OCI-LY7 (cell line): ENCODE measurements at regions not wholly inside any gene's neighbourhood (a gene's known extent, or its start where the extent isn't known, plus 50 kb on each side); places are given as distances from the start of the nearest gene placed in this dataset.

Source experiments
- BruUV-seq: library from RNA; stranded (reverse); fragments of 400-500 nt; replicated peaks from 2 replicates; lab custom pipeline; 2021; lab: Mats Ljungman, UMichigan
- CTCF ChIA-PET: fragments of 300-600 bp; sonication (Branson Sonifier 250); formaldehyde crosslinking; loops from one replicate; lab custom pipeline; 2022; ENCODE audit warnings: antibody characterized with exemption; ENCODE audit not compliant: unreplicated experiment; lab: Charles Lee
- POLR2A ChIA-PET: fragments of 300-600 bp; sonication (Branson Sonifier 250); formaldehyde crosslinking; loops from one replicate; lab custom pipeline; 2022; ENCODE audit warnings: antibody characterized with exemption; lab: Charles Lee
- DNase-seq: peaks from one replicate; pipeline ENCODE4 v3.0.0-alpha.2; 2015; ENCODE audit warnings: low spot score
- H2AFZ ChIP-seq: fragments of 200-600 bp; sonication (generic), shearing (Covaris generic); 2 replicates; pipeline ENCODE4 v1.6.1; 2014; ENCODE audit warnings: mild to moderate bottlenecking, antibody characterized with exemption, low read length, moderate library complexity
- H3K27ac ChIP-seq: fragments of 200-600 bp; sonication (generic); 2 replicates; pipeline ENCODE4 v1.5.1; 2014; ENCODE audit warnings: mixed run types, low read depth, mild to moderate bottlenecking, moderate library complexity, low read length, inconsistent platforms; ENCODE audit not compliant: poor library complexity, severe bottlenecking
- H3K36me3 ChIP-seq: fragments of 200-600 bp; sonication (generic); 2 replicates; pipeline ENCODE4 v1.6.1; 2014; ENCODE audit warnings: mild to moderate bottlenecking, antibody characterized with exemption, low read length, moderate library complexity, mixed read lengths; ENCODE audit not compliant: insufficient read depth
- H3K4me1 ChIP-seq: fragments of 200-600 bp; sonication (generic); 2 replicates; pipeline ENCODE4 v1.5.1; 2014; ENCODE audit warnings: mild to moderate bottlenecking, low read length; ENCODE audit not compliant: insufficient read depth, poor library complexity, severe bottlenecking
- H3K4me2 ChIP-seq: fragments of 200-600 bp; sonication (generic); 2 replicates; pipeline ENCODE4 v1.6.1; 2014; ENCODE audit warnings: mild to moderate bottlenecking, low read length
- H3K4me3 ChIP-seq: fragments of 200-600 bp; sonication (generic); 2 replicates; pipeline ENCODE4 v1.5.1; 2014; ENCODE audit warnings: mild to moderate bottlenecking, low read depth, low read length; ENCODE audit not compliant: poor library complexity, severe bottlenecking
- H3K79me2 ChIP-seq: fragments of 200-600 bp; sonication (generic); 2 replicates; pipeline ENCODE4 v1.6.1; 2016; ENCODE audit warnings: low read depth, mild to moderate bottlenecking, low read length, moderate library complexity, mixed read lengths; ENCODE audit not compliant: insufficient read depth
- H3K9me2 ChIP-seq: fragments of 200-600 bp; sonication (generic); 2 replicates; pipeline ENCODE4 v1.6.1; 2016; ENCODE audit warnings: mild to moderate bottlenecking, low read length, mixed read lengths; ENCODE audit not compliant: insufficient read depth
- H3K9me3 ChIP-seq: fragments of 200-600 bp; sonication (generic); 2 replicates; pipeline ENCODE4 v1.6.1; 2014; ENCODE audit warnings: mild to moderate bottlenecking, mixed run types, low read length, mixed read lengths
- H4K20me1 ChIP-seq: fragments of 200-600 bp; sonication (generic); 2 replicates; pipeline ENCODE4 v1.6.1; 2014; ENCODE audit warnings: mild to moderate bottlenecking, antibody characterized with exemption, low read length, moderate library complexity, mixed read lengths; ENCODE audit not compliant: insufficient read depth
- CTCF ChIP-seq: fragments of 200-600 bp; sonication (generic); conservative IDR thresholded peaks from 2 replicates; pipeline ENCODE4 v1.5.1; 2014; ENCODE audit warnings: mild to moderate bottlenecking, antibody characterized with exemption, low read length, moderate library complexity, mixed read lengths
- EZH2phosphoT487 ChIP-seq: fragments of 200-600 bp; sonication (generic); IDR thresholded peaks from 2 replicates; pipeline ENCODE4 v1.6.1; 2018; ENCODE audit warnings: low read depth, borderline replicate concordance, mild to moderate bottlenecking, mixed run types, antibody characterized with exemption, low read length, moderate library complexity, mixed read lengths
- intact Hi-C: fragments of 100-400 bp; cut with micrococcal nuclease; formaldehyde crosslinking; loops from one replicate; pipeline ENCODE4 v1.10.0; 2022; ENCODE audit not compliant: unreplicated experiment

GRCh38 chr20:6240059-6240458 is 117.2 kb upstream of the FERMT1 start:
- H4K20me1 ChIP-seq, result no peaks in the 10 kb centered on the region
- H3K9me3 ChIP-seq, result no peaks in the 10 kb centered on the region
- H3K36me3 ChIP-seq, result no peaks in the 10 kb centered on the region
- no peaks in the 10 kb centered on the region for H3K4me1 ChIP-seq
- CTCF ChIA-PET, result no interaction called here
- no peak overlapping the region for H2AFZ ChIP-seq
- no peak overlapping the region for H3K4me3 ChIP-seq
- no peak overlapping the region for H3K4me2 ChIP-seq
- DNase-seq, result no peak
- H3K79me2 ChIP-seq, result no peaks in the 10 kb centered on the region
- H3K27ac ChIP-seq, result no peak overlapping the region
- TF ChIP-seq CTCF, result no peak
- TF ChIP-seq EZH2phosphoT487, result no peak
- no TSS peak for BruUV-seq
- POLR2A ChIA-PET, result no interaction called here
- no peaks in the 10 kb centered on the region for H3K9me2 ChIP-seq
- intact Hi-C loops, result no loop called here

GRCh38 chr20:6238421-6238820 is 115.6 kb upstream of the FERMT1 start:
- no peaks in the 10 kb centered on the region for H3K9me2 ChIP-seq
- no peak for DNase-seq
- H3K4me2 ChIP-seq, result no peak overlapping the region
- no peaks in the 10 kb centered on the region for H4K20me1 ChIP-seq
- H2AFZ ChIP-seq, result no peak overlapping the region
- no peaks in the 10 kb centered on the region for H3K4me1 ChIP-seq
- H3K4me3 ChIP-seq, result no peak overlapping the region
- intact Hi-C loops, result no loop called here
- ChIA-PET POLR2A (interaction anchor here (0.6 kb wide), 2 partner anchors 389 to 736 kb away, joined by 3 to 7 read pairs; no protein-coding TSS in a partner anchor), CTCF (no interaction called here)
- H3K27ac ChIP-seq, result no peak overlapping the region
- no peaks in the 10 kb centered on the region for H3K79me2 ChIP-seq
- no peaks in the 10 kb centered on the region for H3K36me3 ChIP-seq
- BruUV-seq, result no TSS peak
- no peak for TF ChIP-seq CTCF
- TF ChIP-seq EZH2phosphoT487, result no peak
- no peaks in the 10 kb centered on the region for H3K9me3 ChIP-seq

DNA sequence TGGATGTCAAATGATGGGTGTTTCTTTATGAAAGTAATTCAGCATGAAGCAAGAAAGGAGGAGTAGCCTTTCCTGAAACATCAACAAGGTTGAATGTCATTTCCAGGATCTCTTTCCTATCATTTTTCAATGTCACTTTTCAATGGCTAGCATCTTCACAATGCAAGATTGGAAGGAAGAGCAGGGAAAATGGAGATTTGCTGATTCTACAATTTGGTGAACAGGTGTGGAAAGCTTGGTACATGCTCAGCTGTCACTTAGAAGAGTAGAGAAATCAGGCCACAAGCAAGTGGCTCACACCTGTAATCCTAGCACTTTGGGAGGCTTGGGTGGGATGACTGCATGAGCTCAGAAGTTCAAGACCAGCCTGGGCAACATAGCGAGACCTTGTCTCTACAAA is 112.7 kb upstream of the FERMT1 start:
- BruUV-seq, result no TSS peak
- Histone ChIP-seq H3K9me3 (no peaks in the 10 kb centered on the region), H3K36me3 (no peaks in the 10 kb centered on the region), H3K9me2 (no peaks in the 10 kb centered on the region), H3K79me2 (no peaks in the 10 kb centered on the region), H2AFZ (no peak overlapping the region), H3K4me3 (no peak overlapping the region), H3K4me2 (no peak overlapping the region), H3K27ac (no peak overlapping the region), H4K20me1 (no peaks in the 10 kb centered on the region), H3K4me1 (no peaks in the 10 kb centered on the region)
- no peak for TF ChIP-seq EZH2phosphoT487
- no peak for TF ChIP-seq CTCF
- ChIA-PET POLR2A (no interaction called here), CTCF (no interaction called here)
- intact Hi-C loops, result no loop called here
- no peak for DNase-seq
